IMR-90 (cell line): ENCODE measurements at regions not wholly inside any gene's neighbourhood (a gene's known extent, or its start where the extent isn't known, plus 50 kb on each side); places are given as distances from the start of the nearest gene placed in this dataset.

Experiments used
- ATAC-seq: fragments of 200-7000 bp; cut with Tn5 transposase; 2 replicates; pipeline ENCODE4 v1.9.1; 2020; ENCODE audit warnings: low read depth, mild to moderate bottlenecking, moderate library complexity
- BruUV-seq: library from RNA; stranded (reverse); fragments of 400-500 nt; replicated peaks from 2 replicates; lab custom pipeline; 2021; lab: Mats Ljungman, UMichigan
- CTCF ChIA-PET: fragments of 300-600 bp; formaldehyde crosslinking; extraction: SDS; loops from one replicate; lab custom pipeline; 2021; ENCODE audit warnings: antibody characterized with exemption; lab: Yijun Ruan, JAX
- POLR2A ChIA-PET: fragments of 300-600 bp; sonication (Branson Sonifier 250); formaldehyde crosslinking; loops from one replicate; lab custom pipeline; 2022; ENCODE audit warnings: antibody characterized with exemption; ENCODE audit not compliant: unreplicated experiment; lab: Charles Lee
- DNase-seq: peaks from one replicate; pipeline ENCODE4 v3.0.0; 2013
- H2AFZ ChIP-seq: replicated peaks from 2 replicates; pipeline ENCODE3; 2013; ENCODE audit warnings: low read length, mild to moderate bottlenecking; ENCODE audit not compliant: poor library complexity
- H2AK5ac ChIP-seq: 2 replicates; pipeline ENCODE4 v1.6.1; 2013; ENCODE audit warnings: low read depth, low read length, inconsistent platforms
- H2AK9ac ChIP-seq: replicated peaks from 2 replicates; pipeline ENCODE3; 2013; ENCODE audit warnings: mild to moderate bottlenecking, low read depth, low read length, moderate library complexity; ENCODE audit not compliant: poor library complexity
- H2BK120ac ChIP-seq: 2 replicates; pipeline ENCODE4 v1.6.1; 2013; ENCODE audit warnings: low read depth, low read length, inconsistent platforms
- H2BK15ac ChIP-seq: 3 replicates; pipeline ENCODE4 v1.6.1; 2013; ENCODE audit warnings: low read depth, low read length, inconsistent platforms
- H2BK20ac ChIP-seq: 2 replicates; pipeline ENCODE4 v1.6.1; 2013; ENCODE audit warnings: low read depth, mild to moderate bottlenecking, inconsistent platforms, low read length, moderate library complexity
- H2BK5ac ChIP-seq: 2 replicates; pipeline ENCODE4 v1.6.1; 2013; ENCODE audit warnings: mild to moderate bottlenecking, low read depth, low read length, inconsistent platforms; ENCODE audit not compliant: poor library complexity, severe bottlenecking
- H3K14ac ChIP-seq: replicated peaks from 2 replicates; pipeline ENCODE4 v1.6.1; 2013; ENCODE audit warnings: low read depth, low read length, inconsistent platforms
- H3K18ac ChIP-seq: 2 replicates; pipeline ENCODE4 v1.6.1; 2013; ENCODE audit warnings: low read depth, low read length, control low read depth
- H3K23ac ChIP-seq: 2 replicates; pipeline ENCODE4 v1.6.1; 2013; ENCODE audit warnings: low read depth, low read length, inconsistent platforms
- H3K27ac ChIP-seq: 2 replicates; pipeline ENCODE4 v1.5.1; 2013; ENCODE audit warnings: mild to moderate bottlenecking, control low read depth, low read length; ENCODE audit not compliant: insufficient read depth
- H3K27me3 ChIP-seq: 2 replicates; pipeline ENCODE4 v1.6.1; 2013; ENCODE audit warnings: low read length; ENCODE audit not compliant: control insufficient read depth, insufficient read depth
- H3K36me3 ChIP-seq: 2 replicates; pipeline ENCODE4 v1.6.1; 2013; ENCODE audit warnings: low read length, mixed read lengths; ENCODE audit not compliant: control insufficient read depth, insufficient read depth
- H3K4ac ChIP-seq: 2 replicates; pipeline ENCODE4 v1.6.1; 2013; ENCODE audit warnings: low read depth, low read length, inconsistent platforms
- H3K4me1 ChIP-seq: 2 replicates; pipeline ENCODE4 v1.6.1; 2013; ENCODE audit warnings: low read length, mixed read lengths; ENCODE audit not compliant: control insufficient read depth, insufficient read depth
- H3K4me2 ChIP-seq: 2 replicates; pipeline ENCODE4 v1.6.1; 2013; ENCODE audit warnings: low read depth, mild to moderate bottlenecking, control low read depth, low read length, moderate library complexity
- H3K4me3 ChIP-seq: 2 replicates; pipeline ENCODE4 v1.5.1; 2013; ENCODE audit warnings: low read depth, mild to moderate bottlenecking, control low read depth, low read length, moderate library complexity; ENCODE audit not compliant: insufficient read depth
- H3K56ac ChIP-seq: 2 replicates; pipeline ENCODE4 v1.6.1; 2013; ENCODE audit warnings: low read length, inconsistent platforms; ENCODE audit not compliant: insufficient read depth; ENCODE audit errors: extremely low read depth
- H3K79me1 ChIP-seq, 2 experiments: 2 replicates each; pipeline ENCODE4 v1.6.1; 2013; ENCODE audit warnings: low read length in 2 of 2, inconsistent platforms in 1 of 2, low read depth in 1 of 2
- H3K9ac ChIP-seq: 2 replicates; pipeline ENCODE4 v1.6.1; 2013; ENCODE audit warnings: low read depth, low read length, control low read depth
- H3K9me1 ChIP-seq: 2 replicates; pipeline ENCODE4 v1.6.1; 2013; ENCODE audit warnings: low read length, inconsistent platforms; ENCODE audit not compliant: insufficient read depth
- H3K9me3 ChIP-seq: 2 replicates; pipeline ENCODE4 v1.6.1; 2013; ENCODE audit warnings: low read length; ENCODE audit not compliant: control insufficient read depth, insufficient read depth
- H4K20me1 ChIP-seq: 2 replicates; pipeline ENCODE4 v1.6.1; 2013; ENCODE audit warnings: low read length, inconsistent platforms; ENCODE audit not compliant: insufficient read depth
- H4K5ac ChIP-seq: 2 replicates; pipeline ENCODE4 v1.6.1; 2013; ENCODE audit warnings: mild to moderate bottlenecking, low read depth, low read length, control low read depth
- H4K8ac ChIP-seq, 2 experiments: 2 replicates each; pipeline ENCODE4 v1.6.1; 2013; ENCODE audit warnings: low read depth in 2 of 2, low read length in 2 of 2, control low read depth in 1 of 2, inconsistent platforms in 1 of 2
- H4K91ac ChIP-seq: 2 replicates; pipeline ENCODE4 v1.6.1; 2013; ENCODE audit warnings: low read depth, low read length, inconsistent platforms; ENCODE audit not compliant: insufficient read depth
- BHLHE40 ChIP-seq: fragments of 150-350 bp; IDR thresholded peaks from 2 replicates; pipeline ENCODE4 v1.6.1; 2016; ENCODE audit warnings: mild to moderate bottlenecking, low read depth, low read length
- CEBPB ChIP-seq: IDR thresholded peaks from 2 replicates; pipeline ENCODE4 v1.6.1; 2012; ENCODE audit warnings: low read depth, low read length, improper control_type of control experiment
- CHD1 ChIP-seq: IDR thresholded peaks from 2 replicates; pipeline ENCODE4 v1.6.1; 2012; ENCODE audit warnings: low read depth, low read length, improper control_type of control experiment
- CTCF ChIP-seq: conservative IDR thresholded peaks from 2 replicates; pipeline ENCODE4 v1.5.1; 2012; ENCODE audit warnings: mild to moderate bottlenecking, low read depth, low read length, improper control_type of control experiment
- FOS ChIP-seq: fragments of 150-350 bp; IDR thresholded peaks from 2 replicates; pipeline ENCODE4 v1.6.1; 2016; ENCODE audit warnings: low read depth, low read length
- MAZ ChIP-seq: IDR thresholded peaks from 2 replicates; pipeline ENCODE4 v1.6.1; 2012; ENCODE audit warnings: low read depth, mild to moderate bottlenecking, low read length, improper control_type of control experiment, moderate library complexity, borderline replicate concordance
- NFE2L2 ChIP-seq: fragments of 150-350 bp; IDR thresholded peaks from 2 replicates; pipeline ENCODE4 v1.6.1; 2016; ENCODE audit warnings: low read depth, mild to moderate bottlenecking, low read length
- POLR2A ChIP-seq: IDR thresholded peaks from 2 replicates; pipeline ENCODE4 v1.6.1; 2012; ENCODE audit warnings: mild to moderate bottlenecking, low read depth, low read length
- RAD21 ChIP-seq: IDR thresholded peaks from 2 replicates; pipeline ENCODE4 v1.6.1; 2012; ENCODE audit warnings: low read length, improper control_type of control experiment
- RCOR1 ChIP-seq: IDR thresholded peaks from 2 replicates; pipeline ENCODE4 v1.6.1; 2012; ENCODE audit warnings: mild to moderate bottlenecking, low read length, improper control_type of control experiment; ENCODE audit not compliant: insufficient replicate concordance
- RFX5 ChIP-seq: IDR thresholded peaks from 2 replicates; pipeline ENCODE4 v1.8.0; 2012; ENCODE audit warnings: low read depth, mild to moderate bottlenecking, low read length, moderate library complexity
- SMC3 ChIP-seq: fragments of 150-350 bp; IDR thresholded peaks from 2 replicates; pipeline ENCODE4 v1.6.1; 2016; ENCODE audit warnings: low read depth, mild to moderate bottlenecking, antibody characterized with exemption, low read length, moderate library complexity
- USF2 ChIP-seq: fragments of 150-350 bp; IDR thresholded peaks from 2 replicates; pipeline ENCODE4 v1.6.1; 2017; ENCODE audit warnings: mild to moderate bottlenecking, antibody characterized with exemption, low read length, low read depth
- WGBS, 2 experiments: methylation state at CpG; one replicate each; pipeline versions ENCODE4 v1.1.5 to v1.1.7; 2013; ENCODE audit warnings: missing lambda C conversion rate in 2 of 2; ENCODE audit not compliant: insufficient read length in 1 of 2; ENCODE audit errors: extremely low coverage in 2 of 2; 5-methylcytosine and 5-hydroxymethylcytosine counted together
- dilution Hi-C: fragments of 300-500 bp; cut with HindIII; formaldehyde crosslinking; loops from one replicate; pipeline ENCODE4 v1.14.3; 2018; ENCODE audit warnings: low sequenced_read_pairs; ENCODE audit not compliant: unreplicated experiment
- in situ Hi-C: fragments of 300-500 bp; cut with MboI; formaldehyde crosslinking; loops from 3 replicates; pipeline ENCODE4 v1.14.3; 2019; ENCODE audit warnings: low sequenced_read_pairs, inconsistent platforms, mixed read lengths
- intact Hi-C: fragments of 100-400 bp; cut with micrococcal nuclease; formaldehyde crosslinking; loops from 2 replicates; pipeline ENCODE4 v1.10.0; 2022
- TF ChIP-seq, protein P1 (sequence below): fragments of 150-350 bp; IDR thresholded peaks from 2 replicates; pipeline ENCODE4 v1.6.1; 2016; ENCODE audit warnings: low read depth, mild to moderate bottlenecking, low read length, moderate library complexity, borderline replicate concordance

- intact Hi-C loops: no loop called here
- Histone ChIP-seq H2AK9ac (no peak overlapping the region), H2AFZ (no peak overlapping the region), H3K9ac (no peak overlapping the region), H4K5ac (no peak overlapping the region), H4K20me1 (no peaks in the 10 kb centered on the region), H3K27me3 (no peaks in the 10 kb centered on the region), H3K4me1 (no peaks in the 10 kb centered on the region), H2AK5ac (no peak overlapping the region), H3K18ac (no peak overlapping the region), H3K36me3 (no peaks in the 10 kb centered on the region), H3K27ac (no peak overlapping the region), H3K56ac (no peak overlapping the region), H2BK5ac (no peak overlapping the region), H4K91ac (no peak overlapping the region), H3K9me1 (no peaks in the 10 kb centered on the region), H3K23ac (no peak overlapping the region), H2BK120ac (no peak overlapping the region), H2BK20ac (no peak overlapping the region), H4K8ac (no peak overlapping the region), H3K4me3 (no peak overlapping the region), H3K4ac (no peak overlapping the region), H3K4me2 (no peak overlapping the region), H3K9me3 (peaks cover 6% of the 10 kb centered on the region; the same call in 1 of the 2 replicates), H3K14ac (no peak overlapping the region), H2BK15ac (no peak overlapping the region), H3K79me1 (no peaks in the 10 kb centered on the region)
- dilution Hi-C loops: no loop called here
- no peak for ATAC-seq
- ChIA-PET POLR2A (no interaction called here), CTCF (no interaction called here)
- WGBS, 2 experiments: no CpG with 5 or more reads among the region's 2 CpGs
- TF ChIP-seq USF2 (no peak), CTCF (no peak), BHLHE40 (no peak), CHD1 (no peak), MAZ (no peak), POLR2A (no peak), FOS (no peak), RCOR1 (no peak), CEBPB (no peak), SMC3 (no peak), RFX5 (no peak), RAD21 (no peak), NFE2L2 (no peak)
- TF ChIP-seq, protein P1, sequence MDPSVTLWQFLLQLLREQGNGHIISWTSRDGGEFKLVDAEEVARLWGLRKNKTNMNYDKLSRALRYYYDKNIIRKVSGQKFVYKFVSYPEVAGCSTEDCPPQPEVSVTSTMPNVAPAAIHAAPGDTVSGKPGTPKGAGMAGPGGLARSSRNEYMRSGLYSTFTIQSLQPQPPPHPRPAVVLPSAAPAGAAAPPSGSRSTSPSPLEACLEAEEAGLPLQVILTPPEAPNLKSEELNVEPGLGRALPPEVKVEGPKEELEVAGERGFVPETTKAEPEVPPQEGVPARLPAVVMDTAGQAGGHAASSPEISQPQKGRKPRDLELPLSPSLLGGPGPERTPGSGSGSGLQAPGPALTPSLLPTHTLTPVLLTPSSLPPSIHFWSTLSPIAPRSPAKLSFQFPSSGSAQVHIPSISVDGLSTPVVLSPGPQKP: no peak
- BruUV-seq: no TSS peak
- in situ Hi-C loops: no loop called here
- no peak for DNase-seq
These were observed 379.5 kb upstream of the MAP2 start for GRCh38 chr2:209044307-209044706.
